GM12873 (cell line): ENCODE measurements at regions not wholly inside any gene's neighbourhood (a gene's known extent, or its start where the extent isn't known, plus 50 kb on each side); places are given as distances from the start of the nearest gene placed in this dataset.

ENCODE experiments used
- CTCF ChIP-seq: IDR thresholded peaks from 2 replicates; pipeline ENCODE4 v1.5.1; 2012; ENCODE audit warnings: low read depth, mild to moderate bottlenecking, moderate library complexity, low read length, control low read depth; ENCODE audit not compliant: insufficient read depth; ENCODE audit errors: missing control alignments

- TF ChIP-seq CTCF = no peak
Observed at GRCh38 chr4:12534684-12535083, 949.5 kb downstream of the RAB28 start.

- TF ChIP-seq CTCF = no peak
Observed at GRCh38 chr4:12519426-12519825, 964.7 kb downstream of the RAB28 start.

- TF ChIP-seq CTCF = no peak
Observed at GRCh38 chr4:12507868-12508481, 976.2 kb downstream of the RAB28 start.

GRCh38 chr4:12500409-12500808 is 983.7 kb downstream of the RAB28 start:
- no peak for TF ChIP-seq CTCF

- no peak for TF ChIP-seq CTCF
Observed at GRCh38 chr4:12499693-12500092, 984.4 kb downstream of the RAB28 start.

GRCh38 chr4:12495211-12495610 is 988.9 kb downstream of the RAB28 start:
- no peak for TF ChIP-seq CTCF

GRCh38 chr4:12492730-12493393 is 991.3 kb downstream of the RAB28 start:
- no peak for TF ChIP-seq CTCF
